Activated CD8-positive, alpha-beta memory T cell treated with anti-CD3 and anti-CD28 coated beads, Interleukin-2, amount 10 ng/mL, durations not matched to agents 7 days and 5 days (primary cell): ENCODE measurements at regions not wholly inside any gene's neighbourhood (a gene's known extent, or its start where the extent isn't known, plus 50 kb on each side); places are given as distances from the start of the nearest gene placed in this dataset.
"Not testable (repeated sequence)": the region's sequence is repeated elsewhere in the genome, so short reads cannot be mapped to it uniquely, and the experiment has no call there.

Experiments
- ATAC-seq: fragments of 150-1000 bp; cut with Tn5 transposase; one replicate; pipeline ENCODE4 v1.10.0; 2021; ENCODE audit warnings: moderate library complexity
- CTCF ChIA-PET: fragments of 350-600 bp; sonication (Branson Sonifier 250); formaldehyde crosslinking; loops from one replicate; lab custom pipeline; 2021; ENCODE audit warnings: antibody characterized with exemption; lab: Charles Lee
- DNase-seq: peaks from one replicate; pipeline ENCODE4 v3.0.0-alpha.2; 2020
- H3K27ac Mint-ChIP-seq: one replicate; pipeline ENCODE4 v1.8.0; 2021; ENCODE audit warnings: mild to moderate bottlenecking, mixed read lengths
- H3K27me3 Mint-ChIP-seq: one replicate; pipeline ENCODE4 v1.8.0; 2021; ENCODE audit warnings: mixed read lengths
- H3K36me3 Mint-ChIP-seq: one replicate; pipeline ENCODE4 v1.8.0; 2021; ENCODE audit warnings: mild to moderate bottlenecking, mixed read lengths
- H3K4me1 Mint-ChIP-seq: one replicate; pipeline ENCODE4 v1.8.0; 2021; ENCODE audit warnings: mixed read lengths
- H3K4me3 Mint-ChIP-seq: one replicate; pipeline ENCODE4 v1.8.0; 2021; ENCODE audit warnings: mild to moderate bottlenecking, moderate library complexity, mixed read lengths
- H3K9me3 Mint-ChIP-seq: one replicate; pipeline ENCODE4 v1.8.0; 2022; ENCODE audit warnings: low read depth, mixed read lengths

DNA sequence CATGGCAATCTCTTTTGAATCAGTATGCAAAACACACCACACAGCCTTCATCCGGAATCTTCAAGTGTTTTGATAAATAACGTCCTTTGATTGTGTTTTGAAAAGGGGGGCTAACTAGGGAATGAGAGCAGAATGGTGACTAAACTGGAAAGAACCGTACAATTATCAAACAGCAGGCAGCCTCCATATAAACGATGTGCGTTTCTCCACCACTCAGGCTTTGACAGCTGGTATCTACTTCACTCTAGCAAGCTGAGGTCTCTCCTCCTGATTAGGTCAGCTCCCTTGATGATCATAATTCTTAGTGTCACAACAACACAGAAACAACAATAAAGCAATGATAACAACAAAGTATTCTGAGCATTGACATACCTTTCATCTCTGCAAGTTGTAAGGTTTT, 465.9 kb downstream of the TUSC1 start:
- CTCF ChIA-PET, result no interaction called here
- H3K4me3 Mint-ChIP-seq, result no peak overlapping the region

DNA sequence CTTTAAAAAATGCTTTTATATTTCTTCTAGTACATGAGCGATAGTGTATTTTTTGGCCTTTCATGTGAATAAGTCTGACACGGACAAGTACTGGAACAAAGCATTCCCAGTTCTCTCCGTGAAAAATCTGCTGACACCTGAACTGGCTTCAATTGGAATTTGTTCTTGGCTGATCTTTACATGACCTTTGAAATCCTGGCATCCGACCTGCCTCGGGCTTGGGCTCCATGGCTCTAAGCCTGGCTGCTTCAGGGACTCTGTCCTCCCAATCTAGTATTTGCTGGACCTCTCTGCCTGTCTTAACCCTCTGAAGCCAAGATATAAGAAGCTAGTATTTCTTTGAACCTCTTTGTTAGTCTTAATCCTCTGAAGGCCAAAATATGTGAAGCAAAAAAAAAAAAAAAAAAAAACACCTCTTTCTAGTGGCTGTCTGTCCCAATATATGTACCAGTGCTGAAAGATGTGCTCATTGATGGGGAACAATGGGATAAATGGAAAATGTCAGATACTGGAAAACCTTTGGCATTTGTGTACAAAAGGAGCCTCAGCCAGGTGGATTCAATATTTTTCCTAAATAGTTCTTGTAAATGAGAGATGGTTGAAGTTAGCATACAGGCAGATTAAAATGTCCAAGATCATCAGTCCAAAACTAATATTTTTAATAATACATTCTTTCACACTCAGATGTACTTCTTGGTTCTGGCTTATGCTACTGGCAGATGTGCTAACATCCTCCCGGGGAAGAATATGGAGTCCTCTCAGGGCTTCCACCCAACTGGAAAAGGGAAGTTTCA, 470.6 kb downstream of the TUSC1 start:
- DNase-seq (no peak), ATAC-seq (no peak)
- H3K36me3 Mint-ChIP-seq, result peaks cover 1% of the 10 kb centered on the region
- H3K9me3 Mint-ChIP-seq, result peaks cover 13% of the 10 kb centered on the region
- H3K27me3 Mint-ChIP-seq, result no peaks in the 10 kb centered on the region
- H3K27ac Mint-ChIP-seq, result no peak overlapping the region
- H3K4me3 Mint-ChIP-seq, result no peak overlapping the region
- no peaks in the 10 kb centered on the region for H3K4me1 Mint-ChIP-seq
- CTCF ChIA-PET, result no interaction called here

More for the DNA sequence above, 465.9 kb downstream of the TUSC1 start:
- H3K27ac Mint-ChIP-seq, result no peak overlapping the region
- peaks cover 5% of the 10 kb centered on the region for H3K9me3 Mint-ChIP-seq
- H3K4me1 Mint-ChIP-seq, result no peaks in the 10 kb centered on the region
- ATAC-seq, result no peak
- H3K36me3 Mint-ChIP-seq, result no peaks in the 10 kb centered on the region
- DNase-seq, result no peak
- no peaks in the 10 kb centered on the region for H3K27me3 Mint-ChIP-seq

DNA sequence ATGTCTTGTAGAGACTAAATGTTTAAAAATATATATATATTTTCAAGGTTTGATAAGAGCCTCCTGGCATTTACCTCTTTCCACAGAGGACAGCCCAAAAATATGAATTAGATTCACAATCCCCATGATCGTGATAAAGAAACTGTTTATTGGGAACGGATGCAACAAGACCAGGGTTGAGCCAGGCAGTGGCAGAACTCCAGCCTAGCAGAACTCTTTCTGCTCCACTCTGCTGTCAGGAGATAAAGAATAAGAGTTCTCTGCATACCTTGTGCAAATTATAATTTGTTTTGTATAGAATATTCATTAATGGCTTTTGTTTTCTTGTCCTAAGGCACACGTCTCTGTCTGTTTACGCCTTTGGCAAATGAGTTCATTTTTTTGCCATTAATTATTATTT, 472.2 kb downstream of the TUSC1 start:
- DNase-seq (no peak), ATAC-seq (no peak)
- H3K4me1 Mint-ChIP-seq, result no peaks in the 10 kb centered on the region
- no peaks in the 10 kb centered on the region for H3K27me3 Mint-ChIP-seq
- H3K4me3 Mint-ChIP-seq, result no peak overlapping the region
- CTCF ChIA-PET, result no interaction called here
- peaks cover 14% of the 10 kb centered on the region for H3K9me3 Mint-ChIP-seq
- H3K36me3 Mint-ChIP-seq, result peaks cover 1% of the 10 kb centered on the region
- H3K27ac Mint-ChIP-seq, result no peak overlapping the region

DNA sequence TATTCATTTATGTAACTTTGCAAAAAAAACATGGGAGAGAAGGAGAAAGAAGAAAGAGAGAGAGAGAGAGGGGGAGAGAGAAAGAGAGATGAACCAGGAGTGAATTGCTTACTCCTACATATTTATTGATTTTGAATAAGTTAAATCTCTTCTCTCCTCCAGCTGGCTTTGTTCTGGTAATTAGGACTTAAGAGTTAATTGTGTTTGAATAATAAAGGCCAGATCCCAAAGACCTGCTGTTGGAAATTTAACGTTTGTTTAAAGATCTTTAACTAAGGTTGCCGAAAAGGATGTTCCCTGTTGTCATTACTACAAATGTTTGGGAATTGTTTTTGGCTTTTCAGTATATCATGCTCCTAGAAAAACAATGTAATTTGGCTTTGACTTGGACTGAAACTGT, 473.0 kb downstream of the TUSC1 start:
- H3K9me3 Mint-ChIP-seq, result peaks cover 14% of the 10 kb centered on the region
- CTCF ChIA-PET, result no interaction called here

DNA sequence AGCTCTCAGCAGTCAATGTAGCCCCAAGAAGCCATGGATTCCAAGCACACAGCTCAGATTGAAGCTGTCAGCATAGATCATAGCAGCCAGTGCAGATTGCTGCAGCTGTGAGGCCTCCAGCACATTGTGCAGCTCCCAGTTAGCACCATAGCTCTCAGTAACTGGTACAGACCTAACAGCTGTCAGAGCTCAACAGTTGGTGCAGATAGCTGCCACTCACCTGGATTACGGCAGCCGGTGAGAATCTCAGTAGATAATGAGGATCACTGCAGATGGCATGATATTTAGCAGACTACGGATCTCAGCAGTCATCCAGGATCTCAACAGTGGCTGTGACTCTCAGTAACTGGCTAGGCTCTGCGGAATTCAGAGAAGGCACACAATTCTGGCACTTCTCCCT, 500.4 kb downstream of the TUSC1 start:
- Mint-ChIP-seq H3K27me3 (no peaks in the 10 kb centered on the region), H3K9me3 (peaks cover 4% of the 10 kb centered on the region), H3K27ac (no peak overlapping the region), H3K36me3 (no peaks in the 10 kb centered on the region), H3K4me1 (no peaks in the 10 kb centered on the region), H3K4me3 (no peak overlapping the region)
- no peak for ATAC-seq
- DNase-seq, result no peak
- CTCF ChIA-PET, result no interaction called here

More for the DNA sequence above, 473.0 kb downstream of the TUSC1 start:
- H3K27me3 Mint-ChIP-seq, result no peaks in the 10 kb centered on the region
- H3K36me3 Mint-ChIP-seq, result peaks cover 1% of the 10 kb centered on the region
- H3K4me3 Mint-ChIP-seq, result no peak overlapping the region
- H3K27ac Mint-ChIP-seq, result no peak overlapping the region
- no peak for ATAC-seq
- DNase-seq, result no peak
- no peaks in the 10 kb centered on the region for H3K4me1 Mint-ChIP-seq

DNA sequence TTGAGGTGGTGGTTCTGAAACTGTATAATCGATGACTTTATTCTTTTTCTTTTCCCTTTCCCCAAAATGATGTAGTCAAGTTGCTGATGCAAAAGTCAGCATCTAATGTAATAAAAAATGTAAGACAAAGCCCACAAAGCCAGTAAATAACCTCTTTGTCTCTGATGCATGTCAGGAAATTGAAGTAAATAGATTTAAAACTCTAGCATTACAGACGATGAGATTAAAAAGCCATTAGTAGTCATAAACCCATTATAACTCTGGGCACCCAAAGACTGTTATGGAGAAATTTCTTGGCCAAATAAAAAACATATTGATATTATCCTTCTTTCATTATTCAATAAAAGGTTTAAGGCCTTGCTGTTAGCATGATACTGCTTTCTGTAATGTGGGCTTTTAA, 548.7 kb downstream of the TUSC1 start:
- no peak for DNase-seq
- Mint-ChIP-seq H3K36me3 (no peaks in the 10 kb centered on the region), H3K27ac (no peak overlapping the region), H3K4me3 (no peak overlapping the region), H3K9me3 (peaks cover 13% of the 10 kb centered on the region), H3K27me3 (no peaks in the 10 kb centered on the region), H3K4me1 (no peaks in the 10 kb centered on the region)
- ATAC-seq, result no peak
- CTCF ChIA-PET, result no interaction called here

DNA sequence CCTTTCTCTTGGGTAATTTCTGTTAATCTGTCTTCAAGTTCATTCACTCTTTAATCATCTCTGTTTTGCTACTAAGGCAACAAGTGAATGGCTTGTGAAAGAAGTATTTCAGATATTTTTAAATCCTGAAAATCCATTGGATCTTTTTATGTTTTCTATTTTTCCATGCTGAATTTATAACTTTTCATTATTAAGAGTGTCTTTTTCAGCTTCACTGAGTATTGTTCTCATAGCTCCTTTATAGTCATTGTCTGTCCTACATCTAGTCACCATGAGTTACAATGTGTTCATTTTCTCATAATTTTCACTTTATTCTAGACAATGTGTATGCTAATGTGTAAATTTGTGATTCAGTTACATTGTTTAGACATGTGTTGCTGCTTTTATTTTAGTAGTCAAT, 556.4 kb downstream of the TUSC1 start:
- Mint-ChIP-seq H3K27me3 (no peaks in the 10 kb centered on the region), H3K4me3 (no peak overlapping the region), H3K36me3 (no peaks in the 10 kb centered on the region), H3K9me3 (peaks cover 13% of the 10 kb centered on the region), H3K27ac (no peak overlapping the region), H3K4me1 (no peaks in the 10 kb centered on the region)
- ATAC-seq (no peak), DNase-seq (no peak)
- CTCF ChIA-PET, result no interaction called here

DNA sequence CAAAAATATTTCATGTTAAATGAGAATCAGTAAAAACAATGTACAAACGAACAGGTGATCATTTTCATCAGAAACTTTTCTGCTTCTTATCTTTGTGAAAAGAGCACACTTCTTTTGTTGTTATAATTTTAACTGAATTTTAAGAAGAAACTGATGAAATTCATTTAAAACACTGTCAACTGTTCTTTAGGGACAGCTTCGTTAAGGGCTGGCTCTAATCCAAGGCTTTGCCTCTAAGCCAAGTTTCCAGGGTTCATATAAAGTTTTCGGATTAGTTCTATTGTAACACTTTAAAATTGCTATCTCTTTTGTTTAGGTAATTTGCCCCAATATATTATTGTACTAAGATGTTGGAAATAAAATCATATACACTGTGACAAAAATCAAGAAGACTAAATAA, 559.2 kb downstream of the TUSC1 start:
- Mint-ChIP-seq H3K4me3 (no peak overlapping the region), H3K4me1 (no peaks in the 10 kb centered on the region), H3K27ac (no peak overlapping the region), H3K27me3 (no peaks in the 10 kb centered on the region), H3K9me3 (peaks cover 14% of the 10 kb centered on the region), H3K36me3 (no peaks in the 10 kb centered on the region)
- DNase-seq (no peak), ATAC-seq (no peak)
- CTCF ChIA-PET, result no interaction called here

DNA sequence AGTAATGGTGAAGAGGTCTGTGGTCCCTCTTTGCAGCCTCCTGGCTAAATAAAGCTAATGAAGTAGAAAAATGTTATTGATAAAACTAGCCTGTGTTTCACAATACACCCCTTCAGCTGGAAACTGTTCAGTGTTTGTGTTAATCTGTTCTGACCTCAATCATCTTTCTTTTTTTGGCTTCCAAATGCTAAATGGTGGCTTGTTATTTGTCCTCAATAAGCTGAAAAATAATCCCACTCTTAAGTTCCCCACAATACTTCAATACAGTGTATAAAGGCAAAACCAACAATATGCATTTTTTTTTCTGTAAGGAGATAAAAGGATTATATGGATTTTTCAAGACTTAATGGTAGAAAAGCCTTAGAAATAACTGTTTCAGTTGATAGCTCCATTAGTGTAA, 560.5 kb downstream of the TUSC1 start:
- H3K4me1 Mint-ChIP-seq, result no peaks in the 10 kb centered on the region
- ATAC-seq (no peak), DNase-seq (no peak)
- no peaks in the 10 kb centered on the region for H3K27me3 Mint-ChIP-seq
- H3K27ac Mint-ChIP-seq, result no peak overlapping the region
- CTCF ChIA-PET, result no interaction called here
- H3K36me3 Mint-ChIP-seq, result no peaks in the 10 kb centered on the region
- H3K4me3 Mint-ChIP-seq, result no peak overlapping the region
- H3K9me3 Mint-ChIP-seq, result peaks cover 12% of the 10 kb centered on the region

DNA sequence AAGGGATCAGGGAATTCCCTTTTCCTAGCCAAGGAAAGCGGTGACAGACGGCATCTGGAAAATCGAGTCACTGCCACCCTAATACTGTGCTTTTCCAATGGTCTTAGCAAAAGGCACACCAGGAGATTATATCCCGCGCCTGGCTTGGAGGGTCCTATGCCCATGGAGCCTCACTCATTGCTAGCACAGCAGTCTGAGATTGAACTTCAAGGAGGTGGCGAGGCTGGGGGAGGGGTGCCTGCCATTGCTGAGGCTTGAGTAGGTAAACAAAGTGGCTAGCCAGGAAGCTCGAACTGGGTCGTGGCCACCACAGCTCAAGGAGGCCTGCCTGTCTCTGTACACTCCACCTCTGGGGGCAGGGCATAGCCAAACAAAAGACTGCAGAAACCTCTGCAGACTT, 556.5 kb upstream of the IZUMO3 start:
- H3K9me3 Mint-ChIP-seq, result peaks cover 15% of the 10 kb centered on the region
- H3K4me1 Mint-ChIP-seq, H3K36me3 Mint-ChIP-seq, ATAC-seq, H3K4me3 Mint-ChIP-seq, DNase-seq, H3K27ac Mint-ChIP-seq, CTCF ChIA-PET, H3K27me3 Mint-ChIP-seq: not testable (repeated sequence)

DNA sequence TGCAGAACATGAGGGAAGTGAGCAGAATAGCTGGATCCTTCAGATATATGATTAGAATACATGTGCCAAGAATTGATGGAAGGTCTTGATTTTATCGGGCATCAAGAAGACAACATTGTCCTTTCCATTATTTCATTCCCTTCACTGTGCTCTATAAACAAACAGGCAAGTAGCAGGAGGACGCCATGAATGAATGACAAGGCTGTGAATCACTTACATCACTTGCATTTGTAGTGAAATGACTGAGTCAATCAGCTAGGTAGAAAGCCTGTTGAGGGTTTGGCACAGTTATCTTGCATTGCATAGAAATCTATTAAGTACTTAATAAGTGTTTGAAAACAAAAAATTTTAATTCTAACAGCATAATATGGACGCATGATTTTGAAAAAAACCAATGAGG, 548.8 kb upstream of the IZUMO3 start:
- H3K36me3 Mint-ChIP-seq, result no peaks in the 10 kb centered on the region
- ATAC-seq (no peak), DNase-seq (no peak)
- no peaks in the 10 kb centered on the region for H3K27me3 Mint-ChIP-seq
- CTCF ChIA-PET, result no interaction called here
- peaks cover 3% of the 10 kb centered on the region for H3K9me3 Mint-ChIP-seq
- H3K4me1 Mint-ChIP-seq, result no peaks in the 10 kb centered on the region
- no peak overlapping the region for H3K27ac Mint-ChIP-seq
- no peak overlapping the region for H3K4me3 Mint-ChIP-seq

DNA sequence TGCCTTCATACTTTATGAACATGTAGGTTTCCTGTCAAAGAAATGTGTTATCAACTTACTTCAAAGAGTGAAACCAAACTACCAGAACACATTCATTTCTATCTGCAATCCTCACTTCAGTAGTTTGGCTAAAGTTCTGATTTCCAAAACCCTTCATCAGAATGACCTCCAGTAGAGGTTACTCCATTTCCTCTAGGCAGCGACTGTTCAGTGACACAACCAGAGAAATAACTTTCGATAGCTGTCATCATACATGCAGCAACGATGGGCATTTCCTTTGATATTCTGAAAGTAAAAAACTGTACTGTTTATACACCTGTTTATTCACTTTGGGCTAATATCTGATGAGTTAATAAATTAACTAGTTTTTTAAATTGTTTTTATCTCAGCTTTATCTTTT, 532.5 kb upstream of the IZUMO3 start:
- DNase-seq (no peak), ATAC-seq (no peak)
- H3K4me1 Mint-ChIP-seq, result no peaks in the 10 kb centered on the region
- H3K4me3 Mint-ChIP-seq, result no peak overlapping the region
- H3K27me3 Mint-ChIP-seq, result no peaks in the 10 kb centered on the region
- no peak overlapping the region for H3K27ac Mint-ChIP-seq
- peaks cover 6% of the 10 kb centered on the region for H3K9me3 Mint-ChIP-seq
- H3K36me3 Mint-ChIP-seq, result no peaks in the 10 kb centered on the region
- CTCF ChIA-PET, result no interaction called here

DNA sequence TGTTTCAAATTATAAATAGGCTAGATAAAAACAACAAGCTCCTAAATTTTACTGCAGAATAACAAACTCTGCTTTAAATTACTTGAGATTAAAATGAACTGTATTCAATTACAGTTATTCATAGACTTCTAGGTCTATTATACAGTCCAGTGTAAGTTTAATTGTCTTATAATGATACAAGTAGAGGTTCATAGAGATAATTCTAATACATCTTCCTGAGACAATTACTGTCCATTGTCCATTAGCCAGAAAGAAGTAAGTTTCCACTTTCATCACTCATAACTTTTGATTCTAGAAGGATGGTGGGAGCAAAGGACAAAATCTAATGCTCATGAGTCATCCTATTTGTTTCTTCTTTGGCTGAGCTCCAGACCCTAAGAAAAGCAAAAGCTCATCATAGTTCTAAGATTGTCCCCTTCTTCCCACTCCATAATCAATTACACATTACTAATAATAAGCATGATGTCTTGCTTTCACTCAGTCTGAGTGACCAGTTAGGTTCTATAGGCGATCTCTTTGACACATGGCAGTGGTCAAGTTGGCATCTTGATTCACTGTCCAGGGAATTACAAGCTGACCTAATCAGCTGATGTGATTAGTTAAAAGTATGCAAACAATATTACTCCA, 502.5 kb upstream of the IZUMO3 start:
- CTCF ChIA-PET, result no interaction called here
- Mint-ChIP-seq H3K36me3 (no peaks in the 10 kb centered on the region), H3K27ac (no peak overlapping the region), H3K4me1 (no peaks in the 10 kb centered on the region), H3K9me3 (peaks cover 3% of the 10 kb centered on the region), H3K4me3 (no peak overlapping the region), H3K27me3 (no peaks in the 10 kb centered on the region)
- ATAC-seq (no peak), DNase-seq (no peak)

DNA sequence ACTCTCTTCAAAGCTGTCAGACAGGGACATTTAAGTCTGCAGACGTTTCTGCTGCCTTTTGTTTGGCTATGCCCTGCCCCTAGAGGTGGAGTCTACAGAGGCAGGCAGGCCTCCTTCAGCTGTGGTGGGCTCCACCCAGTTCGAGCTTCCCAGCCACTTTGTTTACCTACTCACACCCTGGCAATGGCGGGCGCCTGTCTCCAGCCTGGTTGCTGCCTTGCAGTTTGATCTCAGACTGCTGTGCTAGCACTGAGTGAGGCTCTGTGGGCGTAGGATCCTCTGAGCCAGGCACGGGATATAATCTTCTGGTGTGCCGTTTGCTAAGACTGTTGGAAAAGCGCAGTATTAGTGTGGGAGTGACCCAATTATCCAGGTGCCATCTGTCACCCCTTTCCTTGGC, 499.8 kb upstream of the IZUMO3 start:
- H3K36me3 Mint-ChIP-seq, H3K27me3 Mint-ChIP-seq, ATAC-seq, CTCF ChIA-PET, H3K4me1 Mint-ChIP-seq, H3K27ac Mint-ChIP-seq, DNase-seq, H3K4me3 Mint-ChIP-seq: not testable (repeated sequence)
- H3K9me3 Mint-ChIP-seq, result peaks cover 11% of the 10 kb centered on the region
